SK-N-SH (cell line): ENCODE measurements at regions not wholly inside any gene's neighbourhood (a gene's known extent, or its start where the extent isn't known, plus 50 kb on each side); places are given as distances from the start of the nearest gene placed in this dataset.

Experiments used
- CTCF ChIA-PET: fragments of 300-600, 350-600 bp; formaldehyde crosslinking; extraction: SDS; loops from one replicate; lab custom pipeline; 2021; lab: Yijun Ruan, JAX
- POLR2A ChIA-PET: fragments of 350-600 bp; sonication (Branson Sonifier 250); formaldehyde crosslinking; extraction: SDS; loops from one replicate; lab custom pipeline; 2020; ENCODE audit warnings: antibody characterized with exemption, inconsistent platforms; lab: Yijun Ruan, JAX
- DNase-seq: peaks from one replicate; pipeline ENCODE4 v3.0.0; 2012
- H2AFZ ChIP-seq: fragments of 200-600 bp; sonication (generic); 2 replicates; pipeline ENCODE4 v1.8.1; 2016; ENCODE audit warnings: antibody characterized with exemption, mild to moderate bottlenecking, low read depth
- H3F3A ChIP-seq: fragments of 200-600 bp; sonication (generic); replicated peaks from 2 replicates; pipeline ENCODE3; 2016; ENCODE audit warnings: antibody characterized with exemption, mild to moderate bottlenecking; ENCODE audit not compliant: insufficient read depth
- H3K27ac ChIP-seq, 2 experiments: fragments of 200-500 bp in 1 of 2; fragments of 200-600 bp in 1 of 2; sonication (Bioruptor generic) in 1 of 2; sonication (generic), shearing (Covaris generic) in 1 of 2; 2 replicates each; pipeline versions ENCODE4 v1.5.1 to v1.6.1; 2014 to 2016; ENCODE audit warnings: low read depth in 2 of 2, inconsistent platforms in 1 of 2, low read length in 1 of 2, mild to moderate bottlenecking in 1 of 2, mixed read lengths in 1 of 2
- H3K27me3 ChIP-seq: fragments of 200-600 bp; sonication (generic), shearing (Covaris generic); 2 replicates; pipeline ENCODE4 v1.6.1; 2016; ENCODE audit warnings: mixed run types; ENCODE audit not compliant: insufficient read depth
- H3K36me3 ChIP-seq, 2 experiments: fragments of 200-500 bp in 1 of 2; fragments of 200-600 bp in 1 of 2; sonication (Bioruptor generic) in 1 of 2; sonication (generic) in 1 of 2; replicated peaks in 1 of 2; 2 replicates each; pipeline versions ENCODE3 to v1.5.1; 2014 to 2016; ENCODE audit warnings: low read length in 1 of 2, mild to moderate bottlenecking in 1 of 2; ENCODE audit not compliant: insufficient read depth in 2 of 2, control insufficient read depth in 1 of 2
- H3K4me1 ChIP-seq, 2 experiments: fragments of 200-500 bp in 1 of 2; fragments of 200-600 bp in 1 of 2; sonication (Bioruptor generic) in 1 of 2; sonication (generic), shearing (Covaris generic) in 1 of 2; 2 replicates each; pipeline versions ENCODE4 v1.5.1 to v1.6.1; 2014 to 2016; ENCODE audit warnings: low read depth in 1 of 2, low read length in 1 of 2, mixed run types in 1 of 2; ENCODE audit not compliant: insufficient read depth in 2 of 2, control insufficient read depth in 1 of 2
- H3K4me2 ChIP-seq: fragments of 200-600 bp; sonication (generic), shearing (Covaris generic); 2 replicates; pipeline ENCODE4 v1.6.1; 2017; ENCODE audit warnings: mixed run types
- H3K4me3 ChIP-seq, 2 experiments: fragments of 200-500 bp in 1 of 2; fragments of 200-600 bp in 1 of 2; sonication (Bioruptor generic) in 1 of 2; sonication (generic), shearing (Covaris generic) in 1 of 2; 2 replicates each; pipeline versions ENCODE4 v1.5.1 to v1.8.1; 2014 to 2016; ENCODE audit warnings: low read depth in 2 of 2, inconsistent platforms in 1 of 2, low read length in 1 of 2, mild to moderate bottlenecking in 1 of 2, mixed read lengths in 1 of 2, moderate library complexity in 1 of 2
- H3K79me2 ChIP-seq: fragments of 200-600 bp; sonication (generic); 2 replicates; pipeline ENCODE4 v1.8.1; 2017; ENCODE audit warnings: mild to moderate bottlenecking; ENCODE audit not compliant: insufficient read depth
- H3K9ac ChIP-seq: fragments of 200-600 bp; sonication (generic); 2 replicates; pipeline ENCODE4 v1.6.1; 2017; ENCODE audit warnings: mixed run types
- H3K9me2 ChIP-seq: fragments of 200-600 bp; sonication (generic); 2 replicates; pipeline ENCODE4 v1.6.1; 2017; ENCODE audit warnings: mixed run types
- H3K9me3 ChIP-seq: fragments of 200-600 bp; sonication (generic); 2 replicates; pipeline ENCODE4 v1.6.1; 2017; ENCODE audit warnings: mixed run types, mild to moderate bottlenecking, moderate library complexity
- H4K20me1 ChIP-seq: fragments of 200-600 bp; sonication (generic); 2 replicates; pipeline ENCODE4 v1.6.1; 2017; ENCODE audit warnings: mild to moderate bottlenecking, mixed run types; ENCODE audit not compliant: insufficient read depth
- FOSL2 ChIP-seq: IDR thresholded peaks from 2 replicates; pipeline ENCODE4 v1.4.0; 2012; ENCODE audit warnings: low read depth, mild to moderate bottlenecking, moderate library complexity, borderline replicate concordance
- MEF2A ChIP-seq: IDR thresholded peaks from 2 replicates; pipeline ENCODE4 v1.4.0; 2012; ENCODE audit warnings: low read depth, borderline replicate concordance
- RAD21 ChIP-seq: IDR thresholded peaks from 2 replicates; pipeline ENCODE4 v1.6.1; 2012; ENCODE audit warnings: mild to moderate bottlenecking, low read length
- TCF12 ChIP-seq: IDR thresholded peaks from 2 replicates; pipeline ENCODE4 v1.4.0; 2012
- WGBS: methylation state at CpG from one replicate; pipeline ENCODE4 v1.1.6; 2017; ENCODE audit warnings: low lambda C conversion rate; 5-methylcytosine and 5-hydroxymethylcytosine counted together
- TF ChIP-seq, protein P1 (sequence below): IDR thresholded peaks from 2 replicates; pipeline ENCODE4; 2012
- TF ChIP-seq, protein P2 (sequence below): fragments of 150-350 bp; IDR thresholded peaks from 2 replicates; pipeline ENCODE4 v1.6.1; 2016; ENCODE audit warnings: mild to moderate bottlenecking, low read depth, low read length

DNA sequence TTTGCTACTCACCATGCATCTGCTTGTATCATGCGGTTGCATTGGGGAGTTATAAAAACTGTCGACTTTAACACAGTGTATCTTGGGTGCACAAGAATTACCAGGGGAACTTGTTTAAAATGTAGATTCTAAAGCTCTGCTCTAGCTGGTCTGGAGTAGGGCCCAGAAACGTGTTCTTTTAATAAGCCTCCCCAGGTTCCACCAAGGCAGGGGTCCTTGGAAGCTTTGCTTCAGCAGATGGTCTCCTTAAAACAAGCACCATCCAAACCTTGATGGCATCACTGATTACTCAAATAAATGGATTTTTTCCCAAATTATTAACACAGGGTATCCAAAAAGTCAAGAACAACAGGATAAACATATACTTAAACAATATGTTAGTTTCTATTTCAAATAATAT lies 120.2 kb upstream of the NDP start (continued):
- TF ChIP-seq MEF2A: no peak
- TF ChIP-seq FOSL2: no peak
- no peak for TF ChIP-seq TCF12
- TF ChIP-seq, protein P1, sequence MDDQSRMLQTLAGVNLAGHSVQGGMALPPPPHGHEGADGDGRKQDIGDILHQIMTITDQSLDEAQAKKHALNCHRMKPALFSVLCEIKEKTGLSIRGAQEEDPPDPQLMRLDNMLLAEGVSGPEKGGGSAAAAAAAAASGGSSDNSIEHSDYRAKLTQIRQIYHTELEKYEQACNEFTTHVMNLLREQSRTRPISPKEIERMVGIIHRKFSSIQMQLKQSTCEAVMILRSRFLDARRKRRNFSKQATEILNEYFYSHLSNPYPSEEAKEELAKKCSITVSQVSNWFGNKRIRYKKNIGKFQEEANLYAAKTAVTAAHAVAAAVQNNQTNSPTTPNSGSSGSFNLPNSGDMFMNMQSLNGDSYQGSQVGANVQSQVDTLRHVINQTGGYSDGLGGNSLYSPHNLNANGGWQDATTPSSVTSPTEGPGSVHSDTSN: no peak
- TF ChIP-seq, protein P2, sequence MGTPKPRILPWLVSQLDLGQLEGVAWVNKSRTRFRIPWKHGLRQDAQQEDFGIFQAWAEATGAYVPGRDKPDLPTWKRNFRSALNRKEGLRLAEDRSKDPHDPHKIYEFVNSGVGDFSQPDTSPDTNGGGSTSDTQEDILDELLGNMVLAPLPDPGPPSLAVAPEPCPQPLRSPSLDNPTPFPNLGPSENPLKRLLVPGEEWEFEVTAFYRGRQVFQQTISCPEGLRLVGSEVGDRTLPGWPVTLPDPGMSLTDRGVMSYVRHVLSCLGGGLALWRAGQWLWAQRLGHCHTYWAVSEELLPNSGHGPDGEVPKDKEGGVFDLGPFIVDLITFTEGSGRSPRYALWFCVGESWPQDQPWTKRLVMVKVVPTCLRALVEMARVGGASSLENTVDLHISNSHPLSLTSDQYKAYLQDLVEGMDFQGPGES: no peak

DNA sequence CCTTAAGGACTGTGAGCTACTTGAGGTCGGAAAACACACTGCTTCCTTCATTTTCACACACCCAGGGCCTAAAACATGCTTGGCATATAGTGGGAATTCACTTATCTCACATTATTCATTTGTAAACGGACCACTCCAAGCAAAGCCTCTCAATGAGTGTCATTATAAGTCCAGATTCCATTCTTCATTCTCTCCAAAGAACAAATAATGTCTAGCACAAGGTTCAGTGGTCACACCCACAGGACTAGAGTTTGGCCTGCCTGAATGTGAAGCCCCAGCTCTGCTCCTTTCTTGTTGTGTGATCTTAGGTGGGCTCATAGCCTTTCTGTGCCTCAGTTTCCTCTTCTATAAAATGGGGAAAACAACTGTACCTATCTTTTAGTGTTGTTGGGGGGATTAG lies 119.6 kb upstream of the NDP start:
- 19% methylated on average over 2 of the region's 2 CpGs for WGBS
- no peaks in the 10 kb centered on the region for H3K79me2 ChIP-seq
- no peaks in the 10 kb centered on the region for H3F3A ChIP-seq
- no peak for TF ChIP-seq TCF12
- H3K9me3 ChIP-seq: no peaks in the 10 kb centered on the region
- H3K4me3 ChIP-seq: no peak overlapping the region
- H2AFZ ChIP-seq: no peak overlapping the region
- ChIA-PET CTCF (no interaction called here), POLR2A (no interaction called here)
- H3K36me3 ChIP-seq: no peaks in the 10 kb centered on the region
- no peak overlapping the region for H3K4me2 ChIP-seq
- H3K9ac ChIP-seq: no peak overlapping the region
- H3K27ac ChIP-seq: no peak overlapping the region
- no peaks in the 10 kb centered on the region; a peak in 1 of 4 replicates for H3K4me1 ChIP-seq
- no peaks in the 10 kb centered on the region for H3K9me2 ChIP-seq
- no peak for DNase-seq
- H3K27me3 ChIP-seq: no peaks in the 10 kb centered on the region
- H4K20me1 ChIP-seq: no peaks in the 10 kb centered on the region

DNA sequence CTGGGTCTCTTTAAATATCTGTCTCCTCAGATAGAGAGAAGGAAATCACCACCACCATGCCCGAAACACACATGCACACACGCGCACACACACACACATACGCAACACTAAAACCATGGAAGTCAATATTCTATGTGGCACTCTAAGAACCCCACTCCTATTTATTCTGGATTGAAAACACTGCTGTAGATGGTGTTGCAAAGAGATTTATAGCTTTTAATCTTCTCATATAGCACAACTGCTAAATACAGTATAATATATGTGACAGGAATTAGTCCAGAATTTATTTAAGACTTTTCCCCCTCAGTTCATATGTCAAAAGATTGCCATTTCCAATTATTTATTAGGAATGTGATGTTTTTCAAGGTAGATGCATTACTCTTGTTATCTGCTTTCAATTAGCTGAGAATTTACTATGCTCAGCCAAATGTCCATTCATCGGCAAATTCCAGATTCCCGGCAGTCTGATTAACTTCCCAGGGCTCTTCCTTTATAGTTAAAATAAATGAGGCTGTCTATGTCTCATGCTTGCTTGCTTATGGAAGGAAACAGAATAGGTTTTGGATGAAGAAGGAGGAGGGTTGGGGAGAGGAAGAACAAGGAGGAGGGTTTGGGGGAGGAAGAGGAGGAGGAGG lies 115.4 kb upstream of the NDP start:
- CTCF ChIA-PET: interaction anchor here (1.0 kb wide), 1 partner anchor 130 kb away, joined by 3 read pairs; no protein-coding TSS in a partner anchor
- H3K4me1 ChIP-seq: no peaks in the 10 kb centered on the region; a peak in 1 of 4 replicates
- WGBS: 36% methylated on average over 6 of the region's 6 CpGs

More for the DNA sequence above, 115.4 kb upstream of the NDP start:
- no peaks in the 10 kb centered on the region for H3K9me3 ChIP-seq
- no peaks in the 10 kb centered on the region for H3F3A ChIP-seq
- no peaks in the 10 kb centered on the region for H3K79me2 ChIP-seq
- H4K20me1 ChIP-seq: no peaks in the 10 kb centered on the region
- H3K4me2 ChIP-seq: no peak overlapping the region
- H3K9ac ChIP-seq: no peak overlapping the region
- no peaks in the 10 kb centered on the region for H3K36me3 ChIP-seq
- no peak overlapping the region for H3K4me3 ChIP-seq
- no peak overlapping the region for H2AFZ ChIP-seq
- H3K27ac ChIP-seq: no peak overlapping the region; a peak in 1 of 4 replicates
- no peak for DNase-seq
- H3K9me2 ChIP-seq: no peaks in the 10 kb centered on the region
- no peaks in the 10 kb centered on the region; the same call in 1 of the 2 replicates for H3K27me3 ChIP-seq
- POLR2A ChIA-PET: no interaction called here
- TF ChIP-seq FOSL2 (no peak), TCF12 (0 out of 2 replicates have a peak, but pooled peaks have one; percentile 5), RAD21 (no peak)
- TF ChIP-seq, protein P1: no peak; the same call in 1 of the 2 replicates
